Activated CD8-positive, alpha-beta memory T cell treated with anti-CD3 and anti-CD28 coated beads for 48 hours (primary cell): ENCODE measurements at regions not wholly inside any gene's neighbourhood (a gene's known extent, or its start where the extent isn't known, plus 50 kb on each side); places are given as distances from the start of the nearest gene placed in this dataset.
"Not testable (repeated sequence)": the region's sequence is repeated elsewhere in the genome, so short reads cannot be mapped to it uniquely, and the experiment has no call there.

Experiments used
- DNase-seq, 3 experiments: peaks; one replicate each; pipeline ENCODE4 v3.0.0-alpha.2; 2020; ENCODE audit warnings: low read depth in 2 of 3, low spot score in 2 of 3

GRCh38 chr12:124707316-124707715 lies 139.9 kb upstream of the NCOR2 start:
- DNase-seq, result no peak

GRCh38 chr12:124706363-124706762 lies 139.0 kb upstream of the NCOR2 start:
- no peak for DNase-seq

DNA sequence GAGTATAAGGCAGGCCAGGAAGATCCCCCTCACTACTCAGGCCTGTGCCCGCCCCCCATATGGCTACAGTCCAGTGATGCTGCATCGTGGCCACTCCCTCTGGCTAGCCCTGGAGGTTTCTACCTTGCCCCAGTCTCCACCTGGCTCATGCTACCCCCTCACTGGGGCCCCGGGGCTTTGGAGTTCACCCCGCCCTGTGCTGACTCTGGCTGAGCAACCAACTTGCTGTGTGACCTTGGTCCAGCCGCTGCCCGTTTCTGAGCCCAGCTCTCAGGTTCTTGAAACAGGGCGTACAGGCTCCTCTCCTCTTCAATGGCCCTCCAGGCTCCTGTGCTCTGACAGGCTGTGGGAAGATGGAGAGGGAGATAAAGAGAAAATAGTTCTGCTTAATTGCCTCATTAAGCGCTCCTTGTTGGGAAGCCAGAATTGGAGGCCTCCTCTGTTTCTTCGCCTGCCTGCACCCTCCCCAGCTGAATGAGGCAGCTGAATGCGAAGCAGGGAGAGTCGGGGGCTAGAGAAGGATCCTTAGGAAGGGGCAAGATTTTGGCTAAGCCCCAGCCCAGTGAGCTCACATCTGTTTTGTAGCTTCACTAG lies 138.2 kb upstream of the NCOR2 start:
- DNase-seq, result no peak

- DNase-seq, result no peak
Observed at GRCh38 chr12:124704619-124705018, 137.2 kb upstream of the NCOR2 start.

DNA sequence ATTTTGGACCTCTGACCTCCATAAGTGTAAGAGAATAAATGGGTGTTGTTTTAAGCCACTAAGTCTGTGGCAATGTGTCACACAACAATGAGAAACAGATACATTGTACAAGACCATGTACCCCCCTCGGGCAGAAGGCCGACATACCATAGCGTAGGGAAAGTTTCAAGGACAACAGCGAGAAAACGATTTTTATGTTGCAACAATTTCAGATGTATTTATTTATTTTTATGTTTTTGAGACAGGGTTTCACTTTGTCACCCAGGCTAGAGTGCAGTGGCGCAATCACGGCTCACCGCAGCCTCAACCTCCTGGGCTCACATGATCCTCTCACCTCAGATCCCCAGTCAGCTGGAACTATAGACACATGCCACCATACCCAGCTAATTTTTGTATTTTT lies 136.4 kb upstream of the NCOR2 start:
- DNase-seq, result no peak

GRCh38 chr12:124702736-124703135 lies 135.3 kb upstream of the NCOR2 start:
- no peak for DNase-seq

- DNase-seq, result no peak
Observed at GRCh38 chr12:124700810-124701592, 133.6 kb upstream of the NCOR2 start.

DNA sequence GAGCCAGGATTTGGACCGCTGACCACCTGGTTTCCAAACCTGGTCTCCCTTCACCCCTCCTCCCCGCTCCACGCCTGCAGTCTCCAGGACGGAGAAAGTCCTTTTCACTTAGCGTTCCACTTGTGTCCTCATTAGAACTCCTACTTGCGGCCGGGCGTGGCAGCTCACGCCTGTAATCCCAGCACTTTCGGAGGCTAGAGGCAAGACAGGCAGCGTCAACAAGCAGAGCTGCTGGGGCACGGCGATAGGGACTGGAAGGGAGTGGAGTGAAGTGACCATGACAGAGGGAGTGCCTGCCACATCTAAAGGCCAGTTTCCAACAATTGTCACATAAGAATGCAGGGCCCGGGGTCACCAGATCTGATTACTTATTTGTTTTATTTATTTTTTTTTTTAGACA lies 132.5 kb upstream of the NCOR2 start:
- DNase-seq, result no peak

GRCh38 chr12:124698998-124699305 lies 131.5 kb upstream of the NCOR2 start:
- DNase-seq, result no peak

GRCh38 chr12:124698211-124698997 lies 131.0 kb upstream of the NCOR2 start:
- no peak for DNase-seq

GRCh38 chr12:124697722-124698121 lies 130.3 kb upstream of the NCOR2 start:
- not testable (repeated sequence) for DNase-seq

- DNase-seq, result no peak
Observed at GRCh38 chr12:124696693-124697476, 129.5 kb upstream of the NCOR2 start.

DNA sequence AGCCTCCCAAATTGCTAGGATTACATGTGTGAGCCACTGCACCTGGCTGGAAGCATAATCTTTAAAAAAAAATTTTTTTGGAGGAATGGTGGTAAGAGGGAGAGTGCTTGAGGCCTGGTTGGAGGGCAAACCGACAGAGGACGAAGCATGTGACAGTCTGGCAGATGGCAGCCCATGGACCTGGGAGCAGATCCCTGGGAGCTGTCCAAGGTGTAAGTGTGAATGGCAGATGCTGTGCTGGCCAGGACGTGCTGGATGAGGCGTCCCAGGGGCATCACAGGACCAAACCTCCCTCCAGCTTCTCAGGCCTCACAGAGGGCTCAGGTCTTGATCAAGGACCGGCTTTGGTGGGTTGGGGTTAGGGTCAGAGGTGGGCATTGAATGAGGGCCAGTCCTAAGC lies 128.4 kb upstream of the NCOR2 start:
- no peak for DNase-seq

DNA sequence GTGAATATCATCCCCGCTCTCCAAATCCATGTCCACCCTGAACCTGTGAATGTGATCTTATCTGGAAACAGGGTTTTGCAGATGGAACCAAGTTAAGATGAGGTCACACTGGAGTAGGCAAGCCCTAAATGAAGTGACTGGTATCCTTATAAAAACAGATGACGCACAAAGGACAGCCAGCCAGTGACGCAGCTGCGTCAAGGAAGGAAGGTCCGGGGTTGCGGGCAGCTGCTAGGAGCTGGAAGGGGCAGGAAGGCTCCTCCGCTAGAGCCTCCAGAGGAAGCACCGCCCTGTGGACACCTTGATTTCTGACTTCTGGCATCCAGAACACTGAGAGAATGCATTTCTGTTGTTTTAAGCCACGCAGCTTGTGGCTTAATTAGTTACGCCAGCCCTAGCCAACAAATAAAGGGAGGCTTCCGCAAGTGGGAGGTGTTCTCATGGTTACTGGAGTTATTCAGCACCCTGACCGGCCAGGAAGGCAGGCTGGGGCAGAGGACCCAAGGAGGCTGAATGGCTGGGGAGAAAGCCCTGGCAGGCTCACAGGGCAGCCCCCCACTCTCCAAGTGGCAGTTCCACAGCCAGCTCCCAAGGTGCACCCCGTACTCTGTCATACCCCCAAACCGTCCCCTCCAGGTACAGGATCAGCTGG lies 127.6 kb upstream of the NCOR2 start:
- DNase-seq, result no peak

GRCh38 chr12:124694250-124694649 lies 126.8 kb upstream of the NCOR2 start:
- DNase-seq, result no peak

DNA sequence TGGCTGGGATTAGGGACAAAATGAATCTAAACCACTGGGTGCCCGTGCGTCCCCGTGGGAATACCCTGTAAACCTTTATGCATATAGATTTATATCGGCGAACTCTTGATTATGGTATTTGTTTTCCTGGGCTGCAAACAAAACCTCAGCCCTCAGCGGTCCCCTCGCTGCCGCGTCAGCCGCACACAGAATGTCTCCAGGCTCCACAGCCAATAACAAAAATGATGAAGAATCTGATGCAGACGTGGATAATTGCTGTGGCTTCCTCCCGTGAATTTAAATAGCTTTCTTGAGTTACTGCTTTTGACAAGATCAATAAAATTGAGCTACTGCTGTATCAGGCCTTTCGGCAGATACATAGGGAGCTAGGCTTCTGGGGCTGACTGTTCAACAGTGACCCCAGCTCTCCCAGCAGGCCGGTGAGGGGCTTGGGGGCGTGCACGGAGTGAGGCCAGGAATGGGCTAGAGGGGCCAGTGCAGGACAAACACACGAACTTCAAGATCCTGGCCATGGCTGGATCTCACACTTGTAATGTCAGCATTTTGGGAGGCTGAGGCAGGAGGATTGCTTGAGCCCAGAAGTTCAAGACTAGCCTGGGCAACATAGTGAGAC lies 125.8 kb upstream of the NCOR2 start:
- no peak for DNase-seq

GRCh38 chr12:124692443-124692842 lies 125.0 kb upstream of the NCOR2 start:
- DNase-seq, result no peak

GRCh38 chr12:124691429-124691828 lies 124.0 kb upstream of the NCOR2 start:
- no peak for DNase-seq

GRCh38 chr12:124689631-124690030 lies 122.2 kb upstream of the NCOR2 start:
- DNase-seq, result no peak

DNA sequence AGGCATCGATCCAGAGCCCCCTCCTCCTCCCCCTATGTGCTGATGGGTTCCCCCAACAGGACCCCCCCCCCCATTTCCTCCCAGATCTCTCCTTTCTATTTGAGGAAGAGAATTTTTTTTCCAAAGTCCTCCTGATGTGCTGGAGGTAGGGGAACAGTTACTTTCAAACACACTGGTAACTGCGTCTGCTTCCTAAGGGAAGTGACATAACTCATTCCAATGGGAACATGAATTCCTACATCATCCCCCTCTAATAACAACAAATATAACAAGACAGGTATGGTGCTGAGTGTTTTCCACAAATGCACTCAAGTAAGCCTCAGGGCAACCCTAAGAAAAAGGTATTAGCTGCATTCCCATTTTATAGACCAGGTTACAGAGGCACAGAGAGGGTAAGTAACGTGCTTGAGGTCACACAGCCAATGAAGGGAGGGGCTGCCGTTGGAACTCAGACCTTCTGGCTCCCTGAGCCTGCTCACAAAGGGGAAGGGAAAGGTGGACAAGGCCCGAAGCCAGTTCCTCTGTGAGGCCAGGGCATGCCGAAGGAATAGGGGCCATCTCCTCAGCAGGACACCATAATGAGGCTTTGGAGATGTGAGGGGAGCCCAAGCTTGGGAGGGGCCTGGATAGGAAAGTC lies 121.1 kb upstream of the NCOR2 start:
- DNase-seq, result no peak
